SHP77 treated with DMSO at 0.1 percent for 48 hours (cell line): ENCODE measurements at regions not wholly inside any gene's neighbourhood (a gene's known extent, or its start where the extent isn't known, plus 50 kb on each side); places are given as distances from the start of the nearest gene placed in this dataset.

ENCODE experiments used
- DNase-seq: peaks from one replicate; lab custom pipeline; 2025; lab: John Stamatoyannopoulos, UW

- no peak for DNase-seq
Observed at GRCh38 chr7:17019106-17019505, 137.3 kb upstream of the AGR3 start.

GRCh38 chr7:17020250-17020649, 138.5 kb upstream of the AGR3 start:
- no peak for DNase-seq

GRCh38 chr7:17021205-17021604, 139.4 kb upstream of the AGR3 start:
- DNase-seq = no peak

- DNase-seq = no peak
Observed at GRCh38 chr7:17022920-17023319, 141.1 kb upstream of the AGR3 start.

- no peak for DNase-seq
Observed at GRCh38 chr7:17026269-17026668, 144.5 kb upstream of the AGR3 start.

GRCh38 chr7:17027143-17027788, 145.5 kb upstream of the AGR3 start:
- no peak for DNase-seq

GRCh38 chr7:17027789-17028152, 146.0 kb upstream of the AGR3 start:
- DNase-seq = no peak

- DNase-seq = no peak
Observed at GRCh38 chr7:17029150-17029549, 147.4 kb upstream of the AGR3 start.

GRCh38 chr7:17030559-17030958, 148.8 kb upstream of the AGR3 start:
- DNase-seq = no peak

GRCh38 chr7:17031906-17032551, 150.2 kb upstream of the AGR3 start:
- no peak for DNase-seq

- no peak for DNase-seq
Observed at GRCh38 chr7:17033245-17033644, 151.5 kb upstream of the AGR3 start.

GRCh38 chr7:17036584-17036983, 154.8 kb upstream of the AGR3 start:
- DNase-seq = no peak

GRCh38 chr7:17037356-17037755, 155.6 kb upstream of the AGR3 start:
- no peak for DNase-seq

GRCh38 chr7:17038160-17038782, 156.5 kb upstream of the AGR3 start:
- no peak for DNase-seq

- DNase-seq = no peak
Observed at GRCh38 chr7:17038783-17039170, 157.0 kb upstream of the AGR3 start.

GRCh38 chr7:17039372-17039771, 157.6 kb upstream of the AGR3 start:
- DNase-seq = no peak

GRCh38 chr7:17040716-17041115, 158.9 kb upstream of the AGR3 start:
- DNase-seq = no peak

GRCh38 chr7:17041324-17041723, 159.5 kb upstream of the AGR3 start:
- DNase-seq = no peak

- DNase-seq = no peak
Observed at GRCh38 chr7:17042211-17042610, 160.4 kb upstream of the AGR3 start.

GRCh38 chr7:17043012-17043877, 161.5 kb upstream of the AGR3 start:
- DNase-seq = no peak

GRCh38 chr7:17044396-17044795, 162.6 kb upstream of the AGR3 start:
- no peak for DNase-seq

- no peak for DNase-seq
Observed at GRCh38 chr7:17044861-17045260, 163.1 kb upstream of the AGR3 start.

GRCh38 chr7:17046259-17046658, 164.5 kb upstream of the AGR3 start:
- DNase-seq = no peak
